ENCODE measurements at regions not wholly inside any gene's neighbourhood (a gene's known extent, or its start where the extent isn't known, plus 50 kb on each side); places are given as distances from the start of the nearest gene placed in this dataset.

GRCh38 chr2:125573432-125573831 is 1082.5 kb upstream of the GYPC start:
- WGBS (ENCODE audit: insufficient coverage): 33% methylated on average over 1 of the region's 2 CpGs
- Histone ChIP-seq H3K36me3 (ENCODE audit: control insufficient read depth in 2 of 2, extremely low read depth in 1 of 2, insufficient read depth in 1 of 2, low read length in 1 of 2) (no peaks in the 10 kb centered on the region), H3K27ac (ENCODE audit: low read length) (no peak overlapping the region), H3K4me1 (ENCODE audit: control insufficient read depth in 1 of 2, extremely low read depth in 1 of 2, insufficient read depth in 2 of 2, low read length in 2 of 2) (no peaks in the 10 kb centered on the region), H3K4me3 (ENCODE audit: control insufficient read depth in 1 of 2, extremely low read depth in 1 of 2, low read length in 1 of 2) (no peak overlapping the region), H3K27me3 (replicated peaks in 1 of 2; ENCODE audit: control insufficient read depth in 2 of 2, extremely low read depth in 1 of 2, insufficient read depth in 2 of 2, low read length in 1 of 2) (no peaks in the 10 kb centered on the region), H3K9me3 (no peaks in the 10 kb centered on the region)
- Mint-ChIP-seq H3K9me3 (peaks cover 0 to 9% (median 7%) of the 10 kb centered on the region in 3 donors), H3K4me1 (no peaks in the 10 kb centered on the region), H3K27ac (no peak overlapping the region), H3K4me3 (no peak overlapping the region), H3K36me3 (no peaks in the 10 kb centered on the region), H3K27me3 (no peaks in the 10 kb centered on the region)
- no peak for ATAC-seq (replicated peaks in 1 of 4)
- CTCF ChIA-PET: no interaction called here
- POLR2A ChIA-PET: no interaction called here
- DNase-seq: no peak

DNA sequence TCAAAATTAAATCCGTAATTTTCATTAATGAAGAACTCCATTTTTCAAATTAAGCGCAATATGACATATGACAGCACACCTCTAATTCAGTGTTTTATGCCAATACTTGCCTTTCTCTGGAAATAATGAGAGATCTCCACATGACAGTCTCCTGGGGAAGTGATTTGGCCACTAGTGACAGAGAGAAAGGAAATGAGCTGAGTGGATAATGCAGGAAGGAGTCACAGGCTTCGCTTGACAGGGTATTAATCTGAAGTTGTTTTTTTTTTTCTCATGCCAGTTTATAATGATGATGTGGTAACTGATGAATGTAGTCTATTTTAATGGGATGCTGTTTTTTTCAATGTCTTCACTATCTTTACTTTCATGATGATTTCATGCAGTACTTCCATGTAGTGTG is 1079.4 kb upstream of the GYPC start:
- Histone ChIP-seq H3K36me3 (ENCODE audit: control insufficient read depth in 2 of 2, extremely low read depth in 1 of 2, insufficient read depth in 1 of 2, low read length in 1 of 2) (no peaks in the 10 kb centered on the region), H3K27me3 (replicated peaks in 1 of 2; ENCODE audit: control insufficient read depth in 2 of 2, extremely low read depth in 1 of 2, insufficient read depth in 2 of 2, low read length in 1 of 2) (no peaks in the 10 kb centered on the region), H3K27ac (ENCODE audit: low read length) (no peak overlapping the region), H3K4me1 (ENCODE audit: control insufficient read depth in 1 of 2, extremely low read depth in 1 of 2, insufficient read depth in 2 of 2, low read length in 2 of 2) (no peaks in the 10 kb centered on the region), H3K9me3 (no peaks in the 10 kb centered on the region), H3K4me3 (ENCODE audit: control insufficient read depth in 1 of 2, extremely low read depth in 1 of 2, low read length in 1 of 2) (no peak overlapping the region)
- H3K27ac Mint-ChIP-seq: no peak overlapping the region
- no peak for DNase-seq
- H3K4me1 Mint-ChIP-seq: no peaks in the 10 kb centered on the region
- 100% methylated on average over 1 of the region's 3 CpGs for WGBS (ENCODE audit: insufficient coverage)
- H3K9me3 Mint-ChIP-seq: peaks cover 0 to 2% (median 0%) of the 10 kb centered on the region in 3 donors
- ChIA-PET CTCF (no interaction called here), POLR2A (no interaction called here)
- no peaks in the 10 kb centered on the region for H3K36me3 Mint-ChIP-seq
- ATAC-seq (replicated peaks in 1 of 4): no peak
- no peaks in the 10 kb centered on the region for H3K27me3 Mint-ChIP-seq
- H3K4me3 Mint-ChIP-seq: no peak overlapping the region

DNA sequence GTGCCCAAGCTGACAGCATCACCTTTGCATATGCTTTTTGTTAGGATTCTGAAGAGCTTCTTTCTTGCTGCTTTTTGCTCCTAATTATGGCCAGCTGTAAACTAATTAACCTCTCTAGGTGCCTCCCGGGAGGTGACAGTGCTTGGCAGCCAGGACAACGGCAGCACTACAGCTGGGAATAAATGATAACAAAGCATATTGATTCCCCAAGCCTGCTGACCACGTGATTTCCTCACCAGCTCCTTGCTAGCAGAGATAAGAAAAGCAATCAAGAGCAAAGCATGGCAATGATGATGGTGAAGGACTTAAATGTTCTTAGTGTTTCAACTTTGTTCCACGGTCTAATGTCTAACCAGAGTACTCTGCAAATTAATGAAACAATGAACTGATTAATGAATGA is 1074.4 kb upstream of the GYPC start:
- Mint-ChIP-seq H3K27me3 (no peaks in the 10 kb centered on the region), H3K4me1 (no peaks in the 10 kb centered on the region), H3K36me3 (no peaks in the 10 kb centered on the region), H3K27ac (no peak overlapping the region), H3K9me3 (peaks cover 0 to 6% (median 6%) of the 10 kb centered on the region in 3 donors), H3K4me3 (no peak overlapping the region)
- Histone ChIP-seq H3K27me3 (replicated peaks in 1 of 2; ENCODE audit: control insufficient read depth in 2 of 2, extremely low read depth in 1 of 2, insufficient read depth in 2 of 2, low read length in 1 of 2) (no peaks in the 10 kb centered on the region), H3K9me3 (no peaks in the 10 kb centered on the region), H3K4me1 (ENCODE audit: control insufficient read depth in 1 of 2, extremely low read depth in 1 of 2, insufficient read depth in 2 of 2, low read length in 2 of 2) (no peaks in the 10 kb centered on the region), H3K36me3 (ENCODE audit: control insufficient read depth in 2 of 2, extremely low read depth in 1 of 2, insufficient read depth in 1 of 2, low read length in 1 of 2) (no peaks in the 10 kb centered on the region), H3K27ac (ENCODE audit: low read length) (no peak overlapping the region), H3K4me3 (ENCODE audit: control insufficient read depth in 1 of 2, extremely low read depth in 1 of 2, low read length in 1 of 2) (no peak overlapping the region)
- CTCF ChIA-PET: no interaction called here
- ATAC-seq (replicated peaks in 1 of 4) (no peak), DNase-seq (no peak)
- POLR2A ChIA-PET: no interaction called here
- 6% methylated on average over 3 of the region's 4 CpGs for WGBS (ENCODE audit: insufficient coverage)

DNA sequence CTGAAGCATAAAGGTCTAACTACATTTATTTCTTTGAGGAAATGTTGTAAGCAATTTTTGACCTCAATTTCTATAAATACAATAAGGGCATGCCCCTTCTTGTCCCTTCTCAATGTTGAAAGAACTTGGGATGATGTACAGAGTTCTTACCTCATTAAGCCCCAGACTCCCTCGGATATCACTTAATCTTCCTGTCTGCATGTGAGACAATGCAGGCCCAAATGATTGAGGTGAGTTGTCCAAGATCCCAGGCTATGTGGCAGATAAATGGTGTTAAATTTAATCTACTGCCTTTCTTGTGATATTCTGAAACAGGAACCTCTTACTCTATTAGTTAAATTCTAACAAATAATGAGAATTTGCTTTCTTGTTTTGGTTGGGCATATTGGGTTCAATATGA is 1073.4 kb upstream of the GYPC start:
- H3K4me1 Mint-ChIP-seq: no peaks in the 10 kb centered on the region
- Histone ChIP-seq H3K36me3 (ENCODE audit: control insufficient read depth in 2 of 2, extremely low read depth in 1 of 2, insufficient read depth in 1 of 2, low read length in 1 of 2) (no peaks in the 10 kb centered on the region), H3K9me3 (no peaks in the 10 kb centered on the region), H3K4me3 (ENCODE audit: control insufficient read depth in 1 of 2, extremely low read depth in 1 of 2, low read length in 1 of 2) (no peak overlapping the region), H3K4me1 (ENCODE audit: control insufficient read depth in 1 of 2, extremely low read depth in 1 of 2, insufficient read depth in 2 of 2, low read length in 2 of 2) (no peaks in the 10 kb centered on the region), H3K27me3 (replicated peaks in 1 of 2; ENCODE audit: control insufficient read depth in 2 of 2, extremely low read depth in 1 of 2, insufficient read depth in 2 of 2, low read length in 1 of 2) (no peaks in the 10 kb centered on the region), H3K27ac (ENCODE audit: low read length) (no peak overlapping the region)
- no peak overlapping the region for H3K27ac Mint-ChIP-seq
- peaks cover 0 to 6% (median 6%) of the 10 kb centered on the region in 3 donors for H3K9me3 Mint-ChIP-seq
- CTCF ChIA-PET: no interaction called here
- H3K27me3 Mint-ChIP-seq: no peaks in the 10 kb centered on the region
- POLR2A ChIA-PET: no interaction called here
- WGBS (ENCODE audit: insufficient coverage): no CpG with 5 or more reads among the region's 1 CpG
- DNase-seq (no peak), ATAC-seq (replicated peaks in 1 of 4) (no peak)
- H3K4me3 Mint-ChIP-seq: no peak overlapping the region
- H3K36me3 Mint-ChIP-seq: no peaks in the 10 kb centered on the region

GRCh38 chr2:125584732-125585131 is 1071.2 kb upstream of the GYPC start:
- H3K4me1 ChIP-seq (ENCODE audit: control insufficient read depth in 1 of 2, extremely low read depth in 1 of 2, insufficient read depth in 2 of 2, low read length in 2 of 2): no peaks in the 10 kb centered on the region
- H3K9me3 ChIP-seq: no peaks in the 10 kb centered on the region
- POLR2A ChIA-PET: no interaction called here
- no peaks in the 10 kb centered on the region for H3K27me3 Mint-ChIP-seq
- CTCF ChIA-PET: no interaction called here
- DNase-seq (no peak), ATAC-seq (replicated peaks in 1 of 4) (no peak)
- H3K4me1 Mint-ChIP-seq: no peaks in the 10 kb centered on the region
- peaks cover 4 to 8% (median 6%) of the 10 kb centered on the region in 3 donors for H3K9me3 Mint-ChIP-seq
- no CpG with 5 or more reads among the region's 1 CpG for WGBS (ENCODE audit: insufficient coverage)
- H3K36me3 Mint-ChIP-seq: no peaks in the 10 kb centered on the region
- no peak overlapping the region for H3K27ac ChIP-seq (ENCODE audit: low read length)
- no peak overlapping the region for H3K27ac Mint-ChIP-seq
- H3K4me3 Mint-ChIP-seq: no peak overlapping the region
- H3K27me3 ChIP-seq (replicated peaks in 1 of 2; ENCODE audit: control insufficient read depth in 2 of 2, extremely low read depth in 1 of 2, insufficient read depth in 2 of 2, low read length in 1 of 2): no peaks in the 10 kb centered on the region
- H3K4me3 ChIP-seq (ENCODE audit: control insufficient read depth in 1 of 2, extremely low read depth in 1 of 2, low read length in 1 of 2): no peak overlapping the region
- H3K36me3 ChIP-seq (ENCODE audit: control insufficient read depth in 2 of 2, extremely low read depth in 1 of 2, insufficient read depth in 1 of 2, low read length in 1 of 2): no peaks in the 10 kb centered on the region

DNA sequence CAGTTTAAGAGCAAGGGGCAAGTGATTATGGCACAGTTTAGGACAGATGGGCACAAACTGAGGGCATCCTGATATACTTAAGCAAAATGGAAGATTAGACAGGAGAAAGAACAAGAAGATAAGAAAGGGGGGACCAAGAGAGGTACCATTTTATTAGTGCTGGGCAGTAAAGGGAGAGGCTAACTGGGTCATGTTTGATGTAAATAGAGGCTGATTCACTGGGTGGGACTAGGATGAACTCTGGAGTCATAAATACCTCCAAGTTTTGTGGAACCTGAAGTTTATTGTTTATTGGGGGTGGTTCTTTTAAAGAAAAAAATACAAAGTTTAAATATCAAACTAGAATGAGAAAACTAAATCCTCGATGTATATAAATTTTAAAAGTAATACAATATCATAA is 1067.2 kb upstream of the GYPC start:
- ATAC-seq (replicated peaks in 1 of 4) (no peak), DNase-seq (no peak)
- Histone ChIP-seq H3K36me3 (ENCODE audit: control insufficient read depth in 2 of 2, extremely low read depth in 1 of 2, insufficient read depth in 1 of 2, low read length in 1 of 2) (no peaks in the 10 kb centered on the region), H3K9me3 (no peaks in the 10 kb centered on the region), H3K27ac (ENCODE audit: low read length) (no peak overlapping the region), H3K4me1 (ENCODE audit: control insufficient read depth in 1 of 2, extremely low read depth in 1 of 2, insufficient read depth in 2 of 2, low read length in 2 of 2) (no peaks in the 10 kb centered on the region), H3K4me3 (ENCODE audit: control insufficient read depth in 1 of 2, extremely low read depth in 1 of 2, low read length in 1 of 2) (no peak overlapping the region), H3K27me3 (replicated peaks in 1 of 2; ENCODE audit: control insufficient read depth in 2 of 2, extremely low read depth in 1 of 2, insufficient read depth in 2 of 2, low read length in 1 of 2) (no peaks in the 10 kb centered on the region)
- POLR2A ChIA-PET: no interaction called here
- Mint-ChIP-seq H3K4me1 (no peaks in the 10 kb centered on the region), H3K27ac (no peak overlapping the region), H3K27me3 (no peaks in the 10 kb centered on the region), H3K9me3 (peaks cover 12 to 20% (median 17%) of the 10 kb centered on the region in 3 donors), H3K36me3 (no peaks in the 10 kb centered on the region), H3K4me3 (no peak overlapping the region)
- CTCF ChIA-PET: no interaction called here
- no CpG with 5 or more reads among the region's 1 CpG for WGBS (ENCODE audit: insufficient coverage)

DNA sequence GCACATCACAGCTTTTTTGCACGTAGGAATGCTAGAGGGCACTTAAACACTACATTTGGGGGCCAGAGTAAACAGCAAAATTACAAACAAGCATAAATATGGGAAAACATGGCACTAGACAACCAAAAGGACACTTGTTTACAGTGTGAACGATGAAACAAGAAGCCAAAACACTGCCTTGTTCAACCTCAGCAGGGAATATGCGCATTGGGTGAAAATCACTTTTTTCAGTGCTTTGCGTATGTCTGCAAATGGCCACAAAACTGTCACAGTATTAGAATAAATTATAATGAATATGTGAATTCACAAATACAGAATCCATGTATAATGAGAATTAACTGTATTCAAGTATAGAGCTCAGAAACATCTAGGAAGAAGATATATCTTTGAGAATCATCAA is 1064.0 kb upstream of the GYPC start:
- Histone ChIP-seq H3K4me3 (ENCODE audit: control insufficient read depth in 1 of 2, extremely low read depth in 1 of 2, low read length in 1 of 2) (no peak overlapping the region), H3K27me3 (replicated peaks in 1 of 2; ENCODE audit: control insufficient read depth in 2 of 2, extremely low read depth in 1 of 2, insufficient read depth in 2 of 2, low read length in 1 of 2) (no peaks in the 10 kb centered on the region), H3K4me1 (ENCODE audit: control insufficient read depth in 1 of 2, extremely low read depth in 1 of 2, insufficient read depth in 2 of 2, low read length in 2 of 2) (no peaks in the 10 kb centered on the region), H3K36me3 (ENCODE audit: control insufficient read depth in 2 of 2, extremely low read depth in 1 of 2, insufficient read depth in 1 of 2, low read length in 1 of 2) (no peaks in the 10 kb centered on the region), H3K9me3 (no peaks in the 10 kb centered on the region), H3K27ac (ENCODE audit: low read length) (no peak overlapping the region)
- POLR2A ChIA-PET: no interaction called here
- CTCF ChIA-PET: no interaction called here
- 0% methylated on average over 1 of the region's 4 CpGs for WGBS (ENCODE audit: insufficient coverage)
- no peaks in the 10 kb centered on the region for H3K4me1 Mint-ChIP-seq
- no peak overlapping the region for H3K4me3 Mint-ChIP-seq
- no peak for ATAC-seq (replicated peaks in 1 of 4)
- no peak for DNase-seq
- no peak overlapping the region for H3K27ac Mint-ChIP-seq
- no peaks in the 10 kb centered on the region for H3K36me3 Mint-ChIP-seq
- H3K9me3 Mint-ChIP-seq: peaks cover 8 to 17% (median 14%) of the 10 kb centered on the region in 3 donors
- H3K27me3 Mint-ChIP-seq: no peaks in the 10 kb centered on the region
